ENCODE measurements at regions not wholly inside any gene's neighbourhood (a gene's known extent, or its start where the extent isn't known, plus 50 kb on each side); places are given as distances from the start of the nearest gene placed in this dataset.
"Not testable (repeated sequence)": the region's sequence is repeated elsewhere in the genome, so short reads cannot be mapped to it uniquely, and the experiment has no call there.

- DNase-seq, result no peak
These were observed 105.9 kb downstream of the OTOL1 start for GRCh38 chr3:161602475-161602874.

- no peak for DNase-seq
These were observed 106.3 kb downstream of the OTOL1 start for GRCh38 chr3:161602918-161603317.

- no peak for DNase-seq
These were observed 110.4 kb downstream of the OTOL1 start for GRCh38 chr3:161607056-161607455.

GRCh38 chr3:161619351-161619750 lies 122.7 kb downstream of the OTOL1 start:
- no peak for DNase-seq

GRCh38 chr3:161630794-161631193 lies 134.2 kb downstream of the OTOL1 start:
- DNase-seq, result no peak

GRCh38 chr3:161631536-161631935 lies 134.9 kb downstream of the OTOL1 start:
- DNase-seq, result no peak

GRCh38 chr3:161637559-161637958 lies 141.0 kb downstream of the OTOL1 start:
- DNase-seq, result no peak

GRCh38 chr3:161639095-161639494 lies 142.5 kb downstream of the OTOL1 start:
- not testable (repeated sequence) for DNase-seq

GRCh38 chr3:161640181-161640580 lies 143.6 kb downstream of the OTOL1 start:
- DNase-seq, result no peak

- DNase-seq, result no peak
These were observed 144.7 kb downstream of the OTOL1 start for GRCh38 chr3:161641287-161641686.

GRCh38 chr3:161644891-161645635 lies 148.5 kb downstream of the OTOL1 start:
- no peak for DNase-seq

GRCh38 chr3:161647936-161648470 lies 151.4 kb downstream of the OTOL1 start:
- no peak for DNase-seq

GRCh38 chr3:161649900-161650484 lies 153.4 kb downstream of the OTOL1 start:
- no peak for DNase-seq

- no peak for DNase-seq
These were observed 161.2 kb downstream of the OTOL1 start for GRCh38 chr3:161657786-161658185.

GRCh38 chr3:161671141-161671540 lies 174.5 kb downstream of the OTOL1 start:
- no peak for DNase-seq

GRCh38 chr3:161672478-161672877 lies 175.9 kb downstream of the OTOL1 start:
- no peak for DNase-seq

GRCh38 chr3:161673866-161674265 lies 177.3 kb downstream of the OTOL1 start:
- no peak for DNase-seq

- DNase-seq, result no peak
These were observed 177.8 kb downstream of the OTOL1 start for GRCh38 chr3:161674402-161674801.

- DNase-seq, result not testable (repeated sequence)
These were observed 185.2 kb downstream of the OTOL1 start for GRCh38 chr3:161681831-161682230.

- no peak for DNase-seq
These were observed 186.1 kb downstream of the OTOL1 start for GRCh38 chr3:161682715-161683114.

- no peak for DNase-seq
These were observed 193.1 kb downstream of the OTOL1 start for GRCh38 chr3:161689584-161690298.

- DNase-seq, result no peak
These were observed 193.7 kb downstream of the OTOL1 start for GRCh38 chr3:161690299-161690620.

- no peak for DNase-seq
These were observed 195.1 kb downstream of the OTOL1 start for GRCh38 chr3:161691677-161692076.

All from stimulated activated CD4-positive, alpha-beta T cell treated with anti-CD3 and anti-CD28 coated beads, Interleukin-12 subunit alpha, Interleukin-12 subunit beta, amount 100 ng/mL, for 4 hours (primary cell).